Ishikawa (cell line): ENCODE measurements at regions not wholly inside any gene's neighbourhood (a gene's known extent, or its start where the extent isn't known, plus 50 kb on each side); places are given as distances from the start of the nearest gene placed in this dataset.

ENCODE experiments used
- CEBPB ChIP-seq: IDR thresholded peaks from 2 replicates; pipeline ENCODE4 v1.6.1; 2012
- CREB1 ChIP-seq: IDR thresholded peaks from 2 replicates; pipeline ENCODE4 v1.6.1; 2012; ENCODE audit warnings: low read depth
- EGR1 ChIP-seq: IDR thresholded peaks from 2 replicates; pipeline ENCODE4 v1.6.1; 2012
- EP300 ChIP-seq: IDR thresholded peaks from 2 replicates; pipeline ENCODE4 v1.6.1; 2012; ENCODE audit warnings: borderline replicate concordance
- FOXM1 ChIP-seq: IDR thresholded peaks from 2 replicates; pipeline ENCODE4 v1.6.1; 2012; ENCODE audit warnings: low read depth, borderline replicate concordance
- MAX ChIP-seq: IDR thresholded peaks from 2 replicates; pipeline ENCODE4 v1.6.1; 2012
- NFIC ChIP-seq: IDR thresholded peaks from 2 replicates; pipeline ENCODE4 v1.6.1; 2012
- RAD21 ChIP-seq: IDR thresholded peaks from 2 replicates; pipeline ENCODE4 v1.6.1; 2012; ENCODE audit warnings: low read depth
- TAF1 ChIP-seq: IDR thresholded peaks from 2 replicates; pipeline ENCODE4 v1.6.1; 2012; ENCODE audit warnings: low read depth, mild to moderate bottlenecking
- TCF12 ChIP-seq: IDR thresholded peaks from 2 replicates; pipeline ENCODE4 v1.6.1; 2012; ENCODE audit warnings: low read depth
- TEAD4 ChIP-seq: IDR thresholded peaks from 2 replicates; pipeline ENCODE4 v1.6.1; 2012
- USF1 ChIP-seq: IDR thresholded peaks from 2 replicates; pipeline ENCODE4 v1.6.1; 2012
- YY1 ChIP-seq: IDR thresholded peaks from 2 replicates; pipeline ENCODE4 v1.6.1; 2012; ENCODE audit warnings: low read depth
- ZBTB7A ChIP-seq: IDR thresholded peaks from 2 replicates; pipeline ENCODE4 v1.6.1; 2012; ENCODE audit warnings: low read depth
- TF ChIP-seq, protein P1 (sequence below): IDR thresholded peaks from 2 replicates; pipeline ENCODE4 v1.6.1; 2012; ENCODE audit warnings: low read depth, mild to moderate bottlenecking

GRCh38 chr5:96083361-96083881, 121.8 kb upstream of the ELL2 start:
- TF ChIP-seq EGR1, result no peak
- no peak for TF ChIP-seq ZBTB7A
- no peak for TF ChIP-seq TEAD4
- TF ChIP-seq, protein P1, sequence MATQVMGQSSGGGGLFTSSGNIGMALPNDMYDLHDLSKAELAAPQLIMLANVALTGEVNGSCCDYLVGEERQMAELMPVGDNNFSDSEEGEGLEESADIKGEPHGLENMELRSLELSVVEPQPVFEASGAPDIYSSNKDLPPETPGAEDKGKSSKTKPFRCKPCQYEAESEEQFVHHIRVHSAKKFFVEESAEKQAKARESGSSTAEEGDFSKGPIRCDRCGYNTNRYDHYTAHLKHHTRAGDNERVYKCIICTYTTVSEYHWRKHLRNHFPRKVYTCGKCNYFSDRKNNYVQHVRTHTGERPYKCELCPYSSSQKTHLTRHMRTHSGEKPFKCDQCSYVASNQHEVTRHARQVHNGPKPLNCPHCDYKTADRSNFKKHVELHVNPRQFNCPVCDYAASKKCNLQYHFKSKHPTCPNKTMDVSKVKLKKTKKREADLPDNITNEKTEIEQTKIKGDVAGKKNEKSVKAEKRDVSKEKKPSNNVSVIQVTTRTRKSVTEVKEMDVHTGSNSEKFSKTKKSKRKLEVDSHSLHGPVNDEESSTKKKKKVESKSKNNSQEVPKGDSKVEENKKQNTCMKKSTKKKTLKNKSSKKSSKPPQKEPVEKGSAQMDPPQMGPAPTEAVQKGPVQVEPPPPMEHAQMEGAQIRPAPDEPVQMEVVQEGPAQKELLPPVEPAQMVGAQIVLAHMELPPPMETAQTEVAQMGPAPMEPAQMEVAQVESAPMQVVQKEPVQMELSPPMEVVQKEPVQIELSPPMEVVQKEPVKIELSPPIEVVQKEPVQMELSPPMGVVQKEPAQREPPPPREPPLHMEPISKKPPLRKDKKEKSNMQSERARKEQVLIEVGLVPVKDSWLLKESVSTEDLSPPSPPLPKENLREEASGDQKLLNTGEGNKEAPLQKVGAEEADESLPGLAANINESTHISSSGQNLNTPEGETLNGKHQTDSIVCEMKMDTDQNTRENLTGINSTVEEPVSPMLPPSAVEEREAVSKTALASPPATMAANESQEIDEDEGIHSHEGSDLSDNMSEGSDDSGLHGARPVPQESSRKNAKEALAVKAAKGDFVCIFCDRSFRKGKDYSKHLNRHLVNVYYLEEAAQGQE, result no peak
- no peak for TF ChIP-seq TCF12

DNA sequence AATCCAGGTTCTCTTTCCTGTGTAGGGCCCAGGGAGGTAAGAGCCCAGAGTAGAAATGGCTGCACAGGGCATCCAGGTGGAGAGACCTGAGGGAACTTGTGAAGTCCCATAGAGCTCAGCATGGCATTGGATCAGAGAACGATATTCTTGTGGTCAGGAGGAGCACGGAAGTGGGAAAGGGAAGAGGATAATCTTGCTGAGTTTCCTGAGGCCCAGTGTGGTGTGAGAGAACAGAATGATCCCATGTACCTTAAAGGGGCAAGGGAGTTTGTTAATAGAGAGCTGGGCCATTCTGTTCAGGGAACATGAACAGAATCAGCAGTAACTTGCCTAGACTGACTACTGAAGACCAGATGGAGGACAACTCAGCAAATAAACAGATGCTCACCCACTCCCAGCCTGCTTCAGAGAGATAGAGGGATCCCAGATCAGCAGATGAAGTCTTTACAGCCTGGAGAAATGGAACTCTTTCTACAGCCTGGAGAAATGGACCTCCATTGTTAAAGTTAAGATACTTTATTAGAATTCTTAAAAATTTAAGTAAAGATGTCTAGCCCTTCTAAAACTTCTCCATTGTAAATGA, 119.7 kb upstream of the ELL2 start:
- TF ChIP-seq FOXM1, result no peak
- no peak for TF ChIP-seq TCF12
- TF ChIP-seq MAX, result no peak
- TF ChIP-seq USF1, result no peak
- no peak for TF ChIP-seq ZBTB7A
- no peak for TF ChIP-seq CEBPB
- TF ChIP-seq YY1, result no peak
- TF ChIP-seq, protein P1, result no peak
- no peak for TF ChIP-seq EGR1
- no peak for TF ChIP-seq CREB1
- TF ChIP-seq TAF1, result no peak
- TF ChIP-seq EP300, result no peak
- no peak for TF ChIP-seq TEAD4
- no peak for TF ChIP-seq RAD21
- TF ChIP-seq NFIC, result no peak

GRCh38 chr5:96080557-96080956, 118.9 kb upstream of the ELL2 start:
- no peak for TF ChIP-seq TEAD4
- TF ChIP-seq CEBPB, result no peak
- TF ChIP-seq CREB1, result no peak
- no peak for TF ChIP-seq NFIC
- no peak for TF ChIP-seq TAF1
- TF ChIP-seq ZBTB7A, result no peak
- TF ChIP-seq, protein P1, result no peak
- no peak for TF ChIP-seq EGR1
- no peak for TF ChIP-seq RAD21
- no peak for TF ChIP-seq EP300
- no peak for TF ChIP-seq MAX
- TF ChIP-seq FOXM1, result no peak
- TF ChIP-seq TCF12, result no peak
- no peak for TF ChIP-seq YY1
- no peak for TF ChIP-seq USF1

- no peak for TF ChIP-seq NFIC
- TF ChIP-seq, protein P1, result no peak
- no peak for TF ChIP-seq MAX
- TF ChIP-seq TAF1, result no peak
- no peak for TF ChIP-seq RAD21
- no peak for TF ChIP-seq ZBTB7A
- TF ChIP-seq USF1, result no peak
- TF ChIP-seq EGR1, result no peak
- TF ChIP-seq EP300, result no peak
- TF ChIP-seq FOXM1, result no peak
- TF ChIP-seq CEBPB, result no peak
- no peak for TF ChIP-seq CREB1
- no peak for TF ChIP-seq TEAD4
- no peak for TF ChIP-seq YY1
- no peak for TF ChIP-seq TCF12
Observed at GRCh38 chr5:96079962-96080361, 118.3 kb upstream of the ELL2 start.
